Activated CD4-positive, alpha-beta T cell treated with anti-CD3 and anti-CD28 coated beads, Interleukin-2, amount 50 U/mL, for 48 hours (primary cell): ENCODE measurements at regions not wholly inside any gene's neighbourhood (a gene's known extent, or its start where the extent isn't known, plus 50 kb on each side); places are given as distances from the start of the nearest gene placed in this dataset.

Experiments
- DNase-seq, 2 experiments: peaks; one replicate each; pipeline ENCODE4 v3.0.0-alpha.2; 2020

- DNase-seq: no peak
Observed at GRCh38 chr5:74073257-74073656, 447.3 kb downstream of the ARHGEF28 start.

DNA sequence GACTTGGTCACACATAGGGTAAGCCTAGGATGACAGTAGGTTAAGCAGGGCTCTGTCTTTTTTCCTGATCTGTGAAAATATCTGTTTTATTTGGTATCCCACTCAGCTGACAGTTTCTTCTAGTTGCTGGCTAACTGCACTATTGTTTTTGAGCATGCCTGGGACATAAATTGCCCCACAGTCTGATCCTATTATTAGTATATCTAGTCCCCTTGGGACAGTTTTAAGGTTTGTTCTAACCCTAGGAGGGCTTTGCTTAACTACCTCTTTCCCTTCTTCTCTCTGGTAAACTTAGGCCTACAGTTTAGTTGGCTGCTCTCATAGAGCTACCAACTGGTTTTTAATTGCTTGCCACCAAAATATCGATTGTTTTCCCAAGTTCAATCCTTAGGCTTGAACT lies 446.6 kb downstream of the ARHGEF28 start:
- no peak for DNase-seq

DNA sequence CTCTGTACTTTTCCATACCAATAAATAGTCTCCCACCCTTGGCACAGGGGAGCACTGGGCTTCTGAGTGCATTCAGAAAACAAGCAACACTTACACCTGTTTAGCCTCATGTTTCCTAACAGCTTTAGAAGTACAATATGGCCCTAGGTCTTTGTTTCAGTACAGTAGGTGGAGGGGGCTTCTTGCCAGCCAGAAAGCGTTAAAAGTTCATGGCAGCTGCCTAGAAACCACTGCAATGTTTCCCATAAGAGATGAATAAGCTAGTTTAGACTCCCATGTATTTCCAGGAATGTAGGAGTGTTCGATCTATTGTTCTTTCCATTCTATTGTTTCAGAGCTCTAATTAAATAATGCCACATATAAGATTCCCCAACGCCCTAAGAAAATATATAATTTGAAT lies 444.8 kb downstream of the ARHGEF28 start:
- DNase-seq: no peak

DNA sequence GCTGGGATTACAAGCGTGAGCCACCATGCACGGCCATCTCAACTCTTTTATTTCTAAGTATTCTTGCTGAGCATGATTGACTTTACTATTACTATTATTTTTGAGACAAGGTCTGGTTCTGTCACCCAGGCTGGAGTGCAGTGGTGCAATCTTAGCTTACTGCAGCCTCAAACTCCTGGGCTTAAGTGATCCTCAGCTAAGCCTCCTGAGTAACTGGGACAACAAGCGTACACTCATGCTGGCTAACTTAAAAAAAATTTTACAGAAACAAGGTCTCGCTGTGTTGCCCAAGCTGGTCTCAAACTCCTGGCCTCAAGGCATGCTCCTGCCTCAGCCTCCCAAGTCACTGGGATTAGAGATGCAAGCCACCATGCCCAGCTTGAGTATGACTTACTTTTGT lies 443.7 kb downstream of the ARHGEF28 start:
- no peak for DNase-seq

DNA sequence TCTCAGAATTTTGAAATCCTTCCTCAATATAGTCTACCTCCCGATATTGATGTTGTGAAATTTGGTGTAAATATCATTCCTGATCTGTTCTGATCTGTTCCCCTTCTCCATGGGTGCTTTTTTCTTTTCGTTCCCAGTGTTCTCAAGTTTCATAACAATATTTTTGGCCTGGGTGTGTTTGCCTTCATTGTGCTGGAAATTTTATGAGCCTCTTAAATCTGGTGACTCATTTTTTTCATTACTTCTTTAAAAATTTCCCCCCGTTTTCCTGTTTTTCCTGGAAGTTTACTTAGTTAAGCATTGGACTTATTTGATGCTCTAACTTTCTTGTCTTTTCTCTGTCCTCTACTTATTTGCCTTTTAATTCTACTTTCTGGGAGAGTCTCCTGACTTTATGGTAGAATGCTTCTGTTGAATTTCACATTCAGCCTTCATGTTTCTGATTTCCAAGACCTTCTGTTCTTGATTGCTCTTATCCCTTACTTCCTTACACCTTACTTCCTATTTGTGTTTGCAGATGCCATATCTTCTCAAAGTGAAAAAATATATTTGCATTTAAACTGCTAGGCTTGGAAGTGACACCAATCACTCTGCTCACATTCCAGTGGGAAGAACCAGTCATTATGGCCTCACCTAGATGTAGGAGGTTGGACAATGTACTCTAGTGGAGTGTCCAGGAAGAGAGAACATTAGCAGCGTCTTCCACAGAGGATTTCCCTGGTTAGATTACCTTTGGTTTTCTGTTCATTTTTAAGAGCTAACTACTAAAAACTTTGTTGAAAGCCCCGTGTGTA lies 441.9 kb downstream of the ARHGEF28 start:
- DNase-seq: no peak

DNA sequence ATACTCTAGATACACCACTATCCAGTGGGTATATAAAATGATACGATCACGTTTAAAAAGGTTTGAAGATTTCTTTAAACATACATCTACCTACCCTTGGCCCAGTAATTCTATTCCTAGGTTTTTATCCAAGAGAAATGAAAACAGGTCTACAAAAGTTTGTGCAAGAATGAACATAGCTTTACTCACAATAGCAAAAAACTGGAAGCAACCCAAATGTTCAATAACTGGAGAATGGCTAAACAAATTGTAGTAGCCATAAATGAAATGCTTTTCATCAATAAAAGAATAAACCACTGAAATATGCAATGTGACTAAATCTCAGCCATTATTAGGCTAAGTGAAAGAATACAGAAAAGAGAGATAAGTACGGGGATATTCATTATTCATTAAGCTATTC lies 438.9 kb downstream of the ARHGEF28 start:
- DNase-seq: no peak

DNA sequence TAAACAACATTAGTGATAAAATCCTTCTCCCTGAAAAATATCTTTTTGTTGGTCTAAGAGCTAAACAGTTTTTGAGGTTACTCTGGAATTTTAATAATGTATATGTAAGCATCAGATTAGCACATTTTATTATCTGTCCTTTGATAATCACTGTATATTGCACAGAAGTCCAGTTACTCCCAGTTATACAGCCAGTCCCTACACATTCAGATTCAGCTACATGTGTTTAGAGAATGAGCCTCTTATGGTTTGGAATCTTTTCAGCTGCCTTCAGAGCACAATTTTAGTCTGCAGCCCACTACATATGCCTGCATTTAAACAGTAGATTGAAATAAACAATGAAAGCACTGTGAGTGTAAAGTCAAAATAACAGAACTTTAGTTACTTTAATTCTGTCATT lies 438.2 kb downstream of the ARHGEF28 start:
- DNase-seq: no peak

DNA sequence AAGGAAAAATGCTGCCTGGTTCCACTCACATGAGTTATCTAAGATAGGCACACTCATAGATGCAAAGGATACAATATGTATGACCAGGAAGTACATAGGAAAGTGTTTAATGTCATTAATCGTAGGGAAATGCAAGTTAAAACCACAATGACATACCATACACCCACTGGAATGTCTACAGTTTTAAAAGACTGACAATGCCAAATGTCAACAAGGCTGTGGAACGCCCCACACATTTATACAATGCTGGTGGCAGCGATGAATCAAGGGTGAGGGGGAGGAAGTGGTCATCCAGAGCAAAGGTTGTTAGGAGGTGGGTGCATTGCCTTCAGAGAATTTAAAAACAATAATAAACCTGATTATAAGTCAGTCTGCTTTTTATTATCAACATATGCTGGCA lies 437.8 kb downstream of the ARHGEF28 start:
- no peak for DNase-seq

DNA sequence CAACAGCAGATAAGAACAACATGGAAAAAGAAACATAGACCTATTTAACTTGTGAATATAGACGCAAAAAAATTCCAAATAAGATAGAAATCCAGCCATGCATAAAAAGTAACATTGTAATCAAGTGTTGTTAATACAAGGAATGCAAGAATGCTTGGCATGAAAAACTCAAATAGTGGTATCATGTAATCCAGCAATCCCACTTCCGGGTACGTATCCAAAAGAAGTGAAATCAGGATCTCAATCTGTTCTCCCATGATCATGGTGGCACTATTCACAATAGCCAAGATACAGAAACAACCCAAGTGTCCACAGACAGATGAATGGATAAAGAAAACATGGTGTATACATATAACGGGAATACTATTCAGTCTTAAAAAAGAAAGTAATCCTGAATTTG lies 437.4 kb downstream of the ARHGEF28 start:
- DNase-seq: no peak

- no peak for DNase-seq
Observed at GRCh38 chr5:74061292-74061691, 435.3 kb downstream of the ARHGEF28 start.

DNA sequence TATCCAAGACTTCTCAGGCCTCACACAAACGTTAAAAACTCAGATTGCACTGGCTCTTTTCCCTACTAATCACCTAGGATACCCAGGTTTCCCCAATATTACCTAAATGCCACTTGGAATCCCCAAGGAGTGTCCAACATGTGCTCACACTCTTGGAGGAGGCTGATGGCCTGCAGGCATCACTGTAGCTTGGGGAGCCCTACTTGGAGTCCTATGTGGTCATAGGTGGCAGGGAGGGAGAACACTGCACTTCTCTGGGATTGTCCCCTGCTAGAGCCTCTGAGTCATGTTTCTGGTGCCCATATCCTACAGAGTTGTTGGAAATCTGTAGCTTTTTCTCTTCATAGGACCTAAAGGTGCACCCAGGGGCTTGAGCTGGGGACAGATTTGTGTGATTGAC lies 433.7 kb downstream of the ARHGEF28 start:
- DNase-seq: no peak

DNA sequence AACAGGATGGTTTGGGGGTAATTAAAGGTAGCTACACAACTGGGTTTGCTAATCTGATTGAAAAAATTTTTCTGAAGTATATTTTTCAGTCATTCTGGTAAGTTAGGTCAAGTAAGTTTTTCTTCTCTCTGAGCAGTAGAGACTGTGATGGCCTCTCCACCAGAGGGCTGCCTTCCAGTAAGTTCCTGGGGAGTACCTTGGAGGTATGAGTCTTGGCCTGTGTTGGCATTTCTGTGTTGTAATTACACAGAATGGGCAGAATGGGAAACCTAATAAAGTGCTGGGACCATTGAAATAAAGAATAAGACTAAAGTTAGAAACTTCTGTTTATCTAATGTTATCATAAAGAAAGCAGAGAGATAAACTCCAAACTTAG lies 430.8 kb downstream of the ARHGEF28 start:
- no peak for DNase-seq

- DNase-seq: no peak
Observed at GRCh38 chr5:74056107-74056788, 430.3 kb downstream of the ARHGEF28 start.

DNA sequence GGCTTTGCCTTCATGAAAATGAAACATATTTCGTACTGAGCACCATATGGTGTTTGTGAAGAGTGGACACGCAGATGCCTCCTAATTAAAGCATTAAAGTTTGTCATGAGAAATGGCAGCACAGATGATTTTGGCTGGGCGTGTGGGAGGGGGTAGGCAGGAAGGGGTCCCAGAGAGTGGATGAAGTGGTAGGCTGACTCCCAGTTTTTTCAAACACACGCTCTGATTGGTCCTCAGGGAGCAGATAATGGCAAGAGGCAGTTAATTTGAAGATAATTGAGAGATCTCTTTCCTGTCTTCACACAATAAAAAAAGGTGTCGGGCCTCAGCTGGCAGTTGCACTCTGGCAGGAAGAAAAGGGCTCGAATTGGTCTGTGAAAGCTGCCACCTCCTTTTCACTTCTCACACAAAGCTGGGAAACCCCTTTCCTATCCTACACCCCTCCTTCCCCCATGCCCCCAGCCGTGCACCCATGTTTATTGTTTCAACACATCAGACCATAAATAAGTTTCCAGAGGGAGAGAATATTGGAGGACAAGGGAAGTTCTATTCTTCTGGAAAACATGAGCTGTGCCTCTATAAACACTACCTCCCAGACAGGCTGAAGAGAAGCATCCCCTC lies 429.6 kb downstream of the ARHGEF28 start:
- DNase-seq: no peak

DNA sequence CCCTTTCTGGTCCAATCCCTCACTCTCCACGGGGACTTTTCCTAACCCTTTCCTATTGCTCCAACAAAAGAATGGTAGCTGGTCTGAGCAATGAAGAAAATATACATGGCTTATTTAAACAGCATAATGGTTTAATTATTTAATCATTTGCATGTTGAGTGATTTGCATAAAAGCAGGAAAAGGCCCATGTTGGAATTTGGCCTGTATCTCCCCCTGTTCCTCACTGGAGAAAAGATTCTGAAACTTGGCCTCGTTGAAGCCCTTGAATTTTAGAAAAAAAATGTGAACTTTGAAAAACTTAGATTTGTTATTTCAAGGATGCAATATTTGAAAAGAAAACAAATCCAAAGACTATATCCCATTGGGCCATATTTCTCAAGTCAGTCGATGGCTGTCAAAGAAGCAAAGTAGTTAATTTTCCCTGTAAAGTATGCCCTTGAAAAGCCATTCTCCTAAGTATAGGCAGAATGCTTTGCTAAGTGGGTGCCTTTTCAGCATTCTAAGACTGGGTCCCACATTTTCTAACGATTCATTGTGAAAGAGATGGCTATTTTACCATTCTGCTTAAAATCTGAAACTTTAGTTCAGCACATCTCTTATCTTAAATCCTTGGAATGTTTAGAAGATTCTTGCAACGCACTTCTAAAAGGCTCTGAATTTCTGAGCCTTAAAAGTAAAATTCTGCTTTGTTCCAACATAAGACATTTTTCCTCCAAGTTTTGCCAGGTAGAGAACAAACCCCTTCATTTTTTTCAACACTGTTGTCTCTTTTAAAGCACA lies 428.8 kb downstream of the ARHGEF28 start:
- DNase-seq: no peak

GRCh38 chr5:74054139-74054538 lies 428.1 kb downstream of the ARHGEF28 start:
- no peak for DNase-seq

DNA sequence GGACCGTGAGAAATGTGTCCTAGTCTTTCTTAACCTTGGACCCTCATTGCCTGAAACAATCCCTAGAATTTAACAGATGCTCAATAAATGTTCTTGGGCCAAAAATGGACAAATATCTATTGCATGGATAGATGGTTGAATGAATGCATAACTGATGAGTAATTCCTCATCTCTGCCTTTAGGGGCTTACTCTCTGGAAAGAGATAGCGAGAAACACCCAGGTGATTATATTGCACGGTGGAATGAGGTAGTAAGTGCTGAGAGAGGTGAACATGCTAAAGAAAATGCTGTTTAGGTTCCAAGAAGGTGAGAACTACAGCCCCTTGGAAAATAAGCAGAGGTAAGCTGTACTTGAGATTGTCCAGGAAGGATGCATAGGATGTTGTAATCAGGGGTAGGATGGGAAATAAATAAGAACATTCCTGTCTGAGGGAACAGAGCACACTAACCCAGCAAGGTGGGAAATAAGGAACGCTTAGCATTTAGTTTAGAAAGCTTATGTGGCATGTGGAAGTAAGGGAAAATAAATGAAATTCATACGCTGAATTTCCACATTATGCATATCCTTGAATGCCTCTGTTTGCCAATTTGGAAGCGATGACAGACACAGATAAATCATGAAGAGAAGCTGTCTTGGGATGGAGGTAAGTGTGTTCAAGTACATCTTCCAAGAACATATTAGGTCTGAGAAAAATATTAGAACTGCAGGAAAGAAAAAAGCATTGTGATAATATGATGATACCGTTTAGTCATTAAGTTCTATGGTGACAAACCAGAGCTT lies 426.6 kb downstream of the ARHGEF28 start:
- no peak for DNase-seq

DNA sequence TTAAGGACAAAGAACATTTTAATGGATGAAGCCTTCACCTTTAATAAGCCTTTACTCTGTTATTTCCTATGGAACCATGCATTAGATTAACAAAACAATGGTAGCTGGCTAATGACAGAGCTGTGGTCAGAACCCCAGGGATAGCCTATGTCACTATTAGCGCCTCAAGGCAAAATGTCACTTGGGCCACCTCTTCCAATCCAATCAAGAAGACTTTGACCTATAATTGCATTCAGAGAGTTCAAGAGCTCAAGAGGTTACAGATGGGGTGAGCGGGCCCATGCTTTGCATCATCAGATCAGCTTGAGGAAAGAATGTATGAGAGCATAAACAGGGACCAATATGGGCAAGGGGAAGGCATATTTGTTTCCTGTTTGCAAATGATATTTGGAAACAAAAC lies 425.1 kb downstream of the ARHGEF28 start:
- DNase-seq: no peak

GRCh38 chr5:74044936-74045335 lies 418.9 kb downstream of the ARHGEF28 start:
- no peak for DNase-seq

DNA sequence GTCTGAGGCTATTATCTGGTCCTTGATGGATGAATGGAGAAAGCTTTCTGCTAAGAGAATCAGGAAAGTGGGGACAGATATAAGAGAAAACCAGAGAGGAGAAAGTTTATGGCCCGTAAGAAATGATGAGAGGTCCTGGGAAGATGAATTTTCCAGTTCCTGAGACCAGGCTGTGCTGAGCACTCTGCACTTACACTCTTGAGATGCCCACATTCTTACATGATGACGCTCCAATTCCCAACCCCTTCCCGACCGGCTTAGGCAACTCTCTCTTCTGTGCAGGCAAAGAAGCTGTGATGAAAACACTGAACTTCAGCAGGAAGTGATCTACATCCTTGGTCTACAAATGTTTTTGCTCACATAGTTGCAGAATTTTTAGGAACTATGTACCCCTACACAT lies 417.0 kb downstream of the ARHGEF28 start:
- no peak for DNase-seq

- DNase-seq: no peak
Observed at GRCh38 chr5:74042559-74042958, 416.6 kb downstream of the ARHGEF28 start.

DNA sequence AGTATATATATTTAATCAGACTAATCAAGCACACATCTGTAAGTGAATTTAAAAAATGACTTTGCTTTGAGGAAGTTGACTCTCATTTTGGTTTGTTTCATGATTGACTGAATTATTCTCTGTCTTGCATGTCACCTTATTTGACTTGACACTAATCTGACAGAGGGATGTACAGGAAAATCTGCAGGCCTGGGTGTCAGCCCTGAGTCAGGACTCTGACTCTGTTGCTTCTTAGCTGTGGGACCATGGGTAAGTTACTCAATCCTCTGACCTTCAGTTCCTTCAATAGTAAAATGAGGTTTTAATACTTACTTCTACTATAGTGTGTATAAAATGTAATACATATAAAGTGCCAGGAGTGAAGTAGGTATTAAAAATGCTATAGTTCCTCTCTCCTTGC lies 415.9 kb downstream of the ARHGEF28 start:
- no peak for DNase-seq
